Heart left ventricle (tissue), 13 donors: ENCODE measurements at regions not wholly inside any gene's neighbourhood (a gene's known extent, or its start where the extent isn't known, plus 50 kb on each side); places are given as distances from the start of the nearest gene placed in this dataset.

Source experiments
- POLR2A ChIP-seq, 2 donors: fragments of 450-650 bp; IDR thresholded peaks; one replicate each; pipeline ENCODE4 v1.6.1; 2017; ENCODE audit warnings: antibody characterized with exemption in 2 of 2, mild to moderate bottlenecking in 2 of 2, moderate library complexity in 2 of 2
- TF ChIP-seq, protein P1 (sequence below), 12 donors: fragments of 200-600 bp; sonication (generic) in 4 of 12; IDR thresholded peaks; one replicate each; pipeline versions ENCODE4 v1.5.0 to v1.8.0; 2018 to 2022; ENCODE audit warnings: antibody characterized with exemption in 12 of 12, mild to moderate bottlenecking in 5 of 12
- donor health status: ischemic (EF 13 %, LVEDD 7.1; RV severe dilation, severe dysfunction).
- donor health status: DM: no; HTN: yes; CAD: no.
- donor health status: DM: no; HTN: no; CAD: no.
- donor health status: ischemic (EF 25% LVEDD 6.9; RV normal size, moderate dysfunction).
- donor health status: ischemic (EF 25% LVEDD 5.7; RV mildly dilated, moderate dysfunction).
- donor health status: ischemic (EF 35%, LVEDD 5.7; RV mildly dilated, moderate dysfunction).
- donor health status: nonischemic (EF 11% LVEDD 7.7; RV severe dilation, severe dysfunction).
- donor health status: DM: yes; HTN: yes; CAD: no.
- donor health status: PGD.
- donor health status: ischemic (EF 29% LVEDD 5.4; RV normal size, mild dysfunction).
- donor health status: nonischemic (EF 23%, LVEDD 6.1; RV moderate dilation, normal function).

DNA sequence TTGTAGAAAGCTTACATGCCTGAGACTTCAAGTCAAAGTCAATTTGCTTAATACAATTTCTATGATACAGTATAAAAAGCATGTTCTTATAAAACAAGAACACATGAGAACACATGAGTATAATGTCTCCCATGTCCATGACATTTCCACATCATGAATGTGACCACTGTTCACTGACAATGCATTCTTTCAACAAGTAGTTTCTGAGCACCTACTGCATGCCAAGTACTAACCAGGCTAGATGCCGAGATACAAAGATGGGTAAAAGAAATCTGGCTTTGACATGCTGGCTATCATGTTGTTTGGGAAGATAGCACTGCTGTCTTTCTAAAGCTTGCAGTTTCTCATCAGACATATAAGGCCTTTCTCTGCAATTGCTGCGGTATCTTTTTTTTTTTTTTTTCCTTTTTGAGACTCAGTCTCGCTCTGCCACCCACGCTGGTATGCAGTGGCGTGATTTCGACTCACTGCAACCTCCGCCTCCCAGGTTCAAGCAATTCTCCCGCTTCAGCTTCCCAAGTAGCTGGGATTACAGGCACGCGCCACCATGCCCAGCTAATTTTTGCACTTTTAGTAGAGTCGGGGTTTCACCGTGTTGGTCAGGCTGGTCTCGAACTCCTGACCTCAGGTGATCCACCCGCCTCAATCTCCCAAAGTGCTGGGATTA lies 123.6 kb upstream of the DST start:
- TF ChIP-seq, protein P1, sequence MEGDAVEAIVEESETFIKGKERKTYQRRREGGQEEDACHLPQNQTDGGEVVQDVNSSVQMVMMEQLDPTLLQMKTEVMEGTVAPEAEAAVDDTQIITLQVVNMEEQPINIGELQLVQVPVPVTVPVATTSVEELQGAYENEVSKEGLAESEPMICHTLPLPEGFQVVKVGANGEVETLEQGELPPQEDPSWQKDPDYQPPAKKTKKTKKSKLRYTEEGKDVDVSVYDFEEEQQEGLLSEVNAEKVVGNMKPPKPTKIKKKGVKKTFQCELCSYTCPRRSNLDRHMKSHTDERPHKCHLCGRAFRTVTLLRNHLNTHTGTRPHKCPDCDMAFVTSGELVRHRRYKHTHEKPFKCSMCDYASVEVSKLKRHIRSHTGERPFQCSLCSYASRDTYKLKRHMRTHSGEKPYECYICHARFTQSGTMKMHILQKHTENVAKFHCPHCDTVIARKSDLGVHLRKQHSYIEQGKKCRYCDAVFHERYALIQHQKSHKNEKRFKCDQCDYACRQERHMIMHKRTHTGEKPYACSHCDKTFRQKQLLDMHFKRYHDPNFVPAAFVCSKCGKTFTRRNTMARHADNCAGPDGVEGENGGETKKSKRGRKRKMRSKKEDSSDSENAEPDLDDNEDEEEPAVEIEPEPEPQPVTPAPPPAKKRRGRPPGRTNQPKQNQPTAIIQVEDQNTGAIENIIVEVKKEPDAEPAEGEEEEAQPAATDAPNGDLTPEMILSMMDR (IDR thresholded peaks at IDR 0.05), result no peak
- TF ChIP-seq POLR2A (IDR thresholded peaks at IDR 0.05), result no peak
